ENCODE measurements at regions not wholly inside any gene's neighbourhood (a gene's known extent, or its start where the extent isn't known, plus 50 kb on each side); places are given as distances from the start of the nearest gene placed in this dataset.
"Not testable (repeated sequence)": the region's sequence is repeated elsewhere in the genome, so short reads cannot be mapped to it uniquely, and the experiment has no call there.

GRCh38 chr13:83672612-83673011 lies 209.7 kb downstream of the SLITRK1 start:
- H3K4me3 ChIP-seq (ENCODE audit: low read length) = no peak overlapping the region
- DNase-seq (ENCODE audit: low read depth) = no peak
- TF ChIP-seq CTCF (conservative IDR thresholded peaks at IDR 0.05; ENCODE audit: low read length) = no peak

- no peak for DNase-seq (ENCODE audit: low read depth)
- TF ChIP-seq CTCF (conservative IDR thresholded peaks at IDR 0.05; ENCODE audit: low read length) = no peak
- no peak overlapping the region for H3K4me3 ChIP-seq (ENCODE audit: low read length)
Measured at GRCh38 chr13:83667606-83668005, 214.7 kb downstream of the SLITRK1 start.

- no peak for TF ChIP-seq CTCF (conservative IDR thresholded peaks at IDR 0.05; ENCODE audit: low read length)
- DNase-seq (ENCODE audit: low read depth) = peak; percentile 37
- H3K4me3 ChIP-seq (ENCODE audit: low read length) = no peak overlapping the region
Measured at GRCh38 chr13:83666141-83666540, 216.1 kb downstream of the SLITRK1 start.

GRCh38 chr13:83657281-83657680 lies 225.0 kb downstream of the SLITRK1 start:
- H3K4me3 ChIP-seq (ENCODE audit: low read length) = no peak overlapping the region
- DNase-seq (ENCODE audit: low read depth) = no peak
- no peak for TF ChIP-seq CTCF (conservative IDR thresholded peaks at IDR 0.05; ENCODE audit: low read length)

- not testable (repeated sequence) for H3K4me3 ChIP-seq (ENCODE audit: low read length); DNase-seq (ENCODE audit: low read depth)
Measured at GRCh38 chr13:83642617-83643016, 239.7 kb downstream of the SLITRK1 start.

GRCh38 chr13:83634601-83635000 lies 247.7 kb downstream of the SLITRK1 start:
- TF ChIP-seq CTCF (conservative IDR thresholded peaks at IDR 0.05; ENCODE audit: low read length) = no peak
- H3K4me3 ChIP-seq (ENCODE audit: low read length) = no peak overlapping the region
- DNase-seq (ENCODE audit: low read depth) = no peak

- TF ChIP-seq CTCF (conservative IDR thresholded peaks at IDR 0.05; ENCODE audit: low read length) = no peak
- H3K4me3 ChIP-seq (ENCODE audit: low read length) = no peak overlapping the region
- no peak for DNase-seq (ENCODE audit: low read depth)
Measured at GRCh38 chr13:83633746-83634145, 248.5 kb downstream of the SLITRK1 start.

GRCh38 chr13:83622422-83622784 lies 259.9 kb downstream of the SLITRK1 start:
- DNase-seq (ENCODE audit: low read depth) = no peak
- H3K4me3 ChIP-seq (ENCODE audit: low read length) = no peak overlapping the region
- TF ChIP-seq CTCF (conservative IDR thresholded peaks at IDR 0.05; ENCODE audit: low read length) = no peak

Data from AG10803 (cell line).